SK-N-MC (cell line): ENCODE measurements at regions not wholly inside any gene's neighbourhood (a gene's known extent, or its start where the extent isn't known, plus 50 kb on each side); places are given as distances from the start of the nearest gene placed in this dataset.
A peak's percentile ranks its signal among the peaks of the same experiment; 100 is the strongest.

ENCODE experiments used
- DNase-seq: peaks from one replicate; pipeline ENCODE4 v3.0.0-alpha.2; 2011; ENCODE audit warnings: low read depth, low spot score
- H3K27ac ChIP-seq: fragments of 200-600 bp; sonication (generic); 2 replicates; pipeline ENCODE4 v1.5.1; 2016; ENCODE audit warnings: mixed run types
- H3K36me3 ChIP-seq: fragments of 200-600 bp; sonication (generic); 2 replicates; pipeline ENCODE4 v1.6.1; 2017; ENCODE audit warnings: antibody characterized with exemption, low read length, mixed read lengths; ENCODE audit not compliant: insufficient read depth
- H3K4me3 ChIP-seq: fragments of 200-600 bp; sonication (generic); 2 replicates; pipeline ENCODE4 v1.5.1; 2016
- H3K9ac ChIP-seq: fragments of 200-600 bp; sonication (generic); 2 replicates; pipeline ENCODE4 v1.8.0; 2017; ENCODE audit warnings: mixed run types, mixed read lengths; ENCODE audit not compliant: insufficient read length
- H3K9me3 ChIP-seq: fragments of 200-600 bp; sonication (generic); 2 replicates; pipeline ENCODE4 v1.6.1; 2017; ENCODE audit warnings: low read depth, mild to moderate bottlenecking, antibody characterized with exemption, low read length, moderate library complexity, mixed read lengths
- EZH2 ChIP-seq: fragments of 200-600 bp; sonication (generic); IDR thresholded peaks from one replicate; pipeline ENCODE4 v1.6.1; 2017; ENCODE audit warnings: antibody characterized with exemption
- FOXP2 ChIP-seq: optimal IDR thresholded peaks from 2 replicates; pipeline ENCODE3; 2011; ENCODE audit warnings: mild to moderate bottlenecking, moderate library complexity; ENCODE audit not compliant: insufficient read depth; ENCODE audit errors: extremely low read length, control extremely low read depth
- POLR2AphosphoS5 ChIP-seq: IDR thresholded peaks from 2 replicates; pipeline ENCODE4 v1.6.1; 2012; ENCODE audit warnings: mild to moderate bottlenecking, low read depth, low read length, borderline replicate concordance

GRCh38 chr18:30132959-30133358, 909.6 kb downstream of the DSC3 start:
- no peak for DNase-seq
- no peak overlapping the region for H3K4me3 ChIP-seq
- no peak overlapping the region for H3K27ac ChIP-seq

GRCh38 chr18:30121397-30121796, 921.1 kb downstream of the DSC3 start:
- TF ChIP-seq POLR2AphosphoS5 (no peak), FOXP2 (no peak), EZH2 (no peak)
- Histone ChIP-seq H3K9me3 (no peaks in the 10 kb centered on the region), H3K4me3 (no peak overlapping the region), H3K9ac (no peak overlapping the region), H3K36me3 (no peaks in the 10 kb centered on the region), H3K27ac (no peak overlapping the region)
- DNase-seq, result no peak

More at GRCh38 chr18:30132959-30133358, 909.6 kb downstream of the DSC3 start:
- no peak for TF ChIP-seq FOXP2
- TF ChIP-seq POLR2AphosphoS5, result no peak
- TF ChIP-seq EZH2, result no peak
- Histone ChIP-seq H3K36me3 (no peaks in the 10 kb centered on the region), H3K9ac (no peak overlapping the region), H3K9me3 (no peaks in the 10 kb centered on the region)

- no peak overlapping the region for H3K9ac ChIP-seq
- no peak for TF ChIP-seq FOXP2
- H3K4me3 ChIP-seq, result no peak overlapping the region
- no peaks in the 10 kb centered on the region for H3K9me3 ChIP-seq
- H3K27ac ChIP-seq, result no peak overlapping the region
- DNase-seq, result no peak
- H3K36me3 ChIP-seq, result no peaks in the 10 kb centered on the region
Measured at GRCh38 chr18:30113454-30113853, 929.1 kb downstream of the DSC3 start.

GRCh38 chr18:30106356-30106755, 936.2 kb downstream of the DSC3 start:
- no peak for DNase-seq
- Histone ChIP-seq H3K4me3 (no peak overlapping the region), H3K9me3 (no peaks in the 10 kb centered on the region), H3K36me3 (no peaks in the 10 kb centered on the region), H3K27ac (no peak overlapping the region), H3K9ac (no peak overlapping the region)
- TF ChIP-seq FOXP2 (no peak), POLR2AphosphoS5 (no peak), EZH2 (no peak)

- no peak overlapping the region for H3K4me3 ChIP-seq
Measured at GRCh38 chr18:30103881-30104280, 938.7 kb downstream of the DSC3 start.

GRCh38 chr18:30096796-30097195, 945.7 kb downstream of the DSC3 start:
- no peak for DNase-seq
- TF ChIP-seq EZH2 (no peak), FOXP2 (no peak), POLR2AphosphoS5 (no peak)
- Histone ChIP-seq H3K9me3 (no peaks in the 10 kb centered on the region), H3K27ac (no peak overlapping the region), H3K9ac (no peak overlapping the region), H3K4me3 (no peak overlapping the region), H3K36me3 (no peaks in the 10 kb centered on the region)

More at GRCh38 chr18:30103881-30104280, 938.7 kb downstream of the DSC3 start:
- Histone ChIP-seq H3K9ac (no peak overlapping the region), H3K36me3 (no peaks in the 10 kb centered on the region), H3K27ac (no peak overlapping the region), H3K9me3 (no peaks in the 10 kb centered on the region)
- TF ChIP-seq FOXP2 (no peak), POLR2AphosphoS5 (no peak), EZH2 (no peak)
- DNase-seq, result no peak

GRCh38 chr18:30094556-30094955, 948.0 kb downstream of the DSC3 start:
- no peaks in the 10 kb centered on the region for H3K36me3 ChIP-seq
- no peak overlapping the region for H3K27ac ChIP-seq
- H3K4me3 ChIP-seq, result no peak overlapping the region
- no peak overlapping the region for H3K9ac ChIP-seq
- H3K9me3 ChIP-seq, result no peaks in the 10 kb centered on the region
- no peak for TF ChIP-seq FOXP2
- no peak for TF ChIP-seq EZH2
- no peak for TF ChIP-seq POLR2AphosphoS5
- DNase-seq, result peak; percentile 0

GRCh38 chr18:30093376-30093775, 949.2 kb downstream of the DSC3 start:
- TF ChIP-seq FOXP2, result no peak
- TF ChIP-seq EZH2, result no peak
- no peak for TF ChIP-seq POLR2AphosphoS5
- Histone ChIP-seq H3K4me3 (no peak overlapping the region), H3K9me3 (no peaks in the 10 kb centered on the region), H3K27ac (no peak overlapping the region), H3K9ac (no peak overlapping the region), H3K36me3 (no peaks in the 10 kb centered on the region)
- DNase-seq, result no peak

- Histone ChIP-seq H3K36me3 (no peaks in the 10 kb centered on the region), H3K9ac (no peak overlapping the region), H3K9me3 (no peaks in the 10 kb centered on the region), H3K4me3 (no peak overlapping the region), H3K27ac (no peak overlapping the region)
- no peak for TF ChIP-seq FOXP2
- TF ChIP-seq EZH2, result no peak
- no peak for TF ChIP-seq POLR2AphosphoS5
- no peak for DNase-seq
Measured at GRCh38 chr18:30088238-30089015, 954.1 kb downstream of the DSC3 start.
